ENCODE measurements at regions not wholly inside any gene's neighbourhood (a gene's known extent, or its start where the extent isn't known, plus 50 kb on each side); places are given as distances from the start of the nearest gene placed in this dataset.

DNA sequence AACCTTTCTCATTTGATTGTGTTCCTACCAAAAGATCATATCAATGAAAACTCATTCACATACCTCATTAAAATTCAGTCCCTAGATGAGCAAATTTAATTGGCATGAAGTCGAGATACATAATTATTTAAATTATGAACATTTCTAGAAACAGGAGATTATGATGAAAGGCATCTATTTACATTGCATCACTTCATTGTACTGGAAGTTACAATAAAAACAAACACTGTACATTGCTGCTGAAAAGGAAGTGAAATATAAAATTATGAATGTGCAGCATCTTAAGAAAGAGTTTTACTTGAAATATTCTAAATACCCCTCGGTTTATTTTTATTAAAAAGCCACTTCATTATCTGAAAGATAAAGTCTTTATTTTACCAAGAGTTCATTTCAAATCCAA, 163.4 kb upstream of the ZNF385D start:
- POLR2A ChIA-PET, result no interaction called here
- Histone ChIP-seq H3K9me3 (ENCODE audit: control insufficient read depth, insufficient read depth, low read depth, low read length) (no peaks in the 10 kb centered on the region), H3K36me3 (ENCODE audit: control insufficient read depth in 2 of 2, insufficient read depth in 1 of 2, low read length in 2 of 2) (no peaks in the 10 kb centered on the region), H3K4me3 (ENCODE audit: low read depth, low read length) (no peak overlapping the region), H3K27ac (ENCODE audit: extremely low read depth, low read depth, low read length) (no peak overlapping the region), H3K4me1 (ENCODE audit: control insufficient read depth, insufficient read depth, low read length) (no peaks in the 10 kb centered on the region)
- TF ChIP-seq, protein P1, sequence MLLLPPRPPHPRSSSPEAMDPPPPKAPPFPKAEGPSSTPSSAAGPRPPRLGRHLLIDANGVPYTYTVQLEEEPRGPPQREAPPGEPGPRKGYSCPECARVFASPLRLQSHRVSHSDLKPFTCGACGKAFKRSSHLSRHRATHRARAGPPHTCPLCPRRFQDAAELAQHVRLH (tag by site-specific recombination; IDR thresholded peaks at IDR 0.05), result no peak
- TF ChIP-seq, protein P2, sequence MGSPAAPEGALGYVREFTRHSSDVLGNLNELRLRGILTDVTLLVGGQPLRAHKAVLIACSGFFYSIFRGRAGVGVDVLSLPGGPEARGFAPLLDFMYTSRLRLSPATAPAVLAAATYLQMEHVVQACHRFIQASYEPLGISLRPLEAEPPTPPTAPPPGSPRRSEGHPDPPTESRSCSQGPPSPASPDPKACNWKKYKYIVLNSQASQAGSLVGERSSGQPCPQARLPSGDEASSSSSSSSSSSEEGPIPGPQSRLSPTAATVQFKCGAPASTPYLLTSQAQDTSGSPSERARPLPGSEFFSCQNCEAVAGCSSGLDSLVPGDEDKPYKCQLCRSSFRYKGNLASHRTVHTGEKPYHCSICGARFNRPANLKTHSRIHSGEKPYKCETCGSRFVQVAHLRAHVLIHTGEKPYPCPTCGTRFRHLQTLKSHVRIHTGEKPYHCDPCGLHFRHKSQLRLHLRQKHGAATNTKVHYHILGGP (tag by site-specific recombination; IDR thresholded peaks at IDR 0.05), result no peak
- TF ChIP-seq MZF1 (tag by site-specific recombination; IDR thresholded peaks at IDR 0.05; ENCODE audit: borderline replicate concordance), result no peak
- TF ChIP-seq ZNF114 (tag by site-specific recombination; IDR thresholded peaks at IDR 0.05), result no peak
- TF ChIP-seq, protein P3, sequence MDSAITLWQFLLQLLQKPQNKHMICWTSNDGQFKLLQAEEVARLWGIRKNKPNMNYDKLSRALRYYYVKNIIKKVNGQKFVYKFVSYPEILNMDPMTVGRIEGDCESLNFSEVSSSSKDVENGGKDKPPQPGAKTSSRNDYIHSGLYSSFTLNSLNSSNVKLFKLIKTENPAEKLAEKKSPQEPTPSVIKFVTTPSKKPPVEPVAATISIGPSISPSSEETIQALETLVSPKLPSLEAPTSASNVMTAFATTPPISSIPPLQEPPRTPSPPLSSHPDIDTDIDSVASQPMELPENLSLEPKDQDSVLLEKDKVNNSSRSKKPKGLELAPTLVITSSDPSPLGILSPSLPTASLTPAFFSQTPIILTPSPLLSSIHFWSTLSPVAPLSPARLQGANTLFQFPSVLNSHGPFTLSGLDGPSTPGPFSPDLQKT (IDR thresholded peaks at IDR 0.05; ENCODE audit: borderline replicate concordance, low read depth, low read length), result no peak
- TF ChIP-seq SP2 (tag by site-specific recombination; IDR thresholded peaks at IDR 0.05), result no peak
- no peak for TF ChIP-seq ZNF391 (tag by site-specific recombination; IDR thresholded peaks at IDR 0.05; ENCODE audit: borderline replicate concordance, low read depth)
- TF ChIP-seq ZNF664 (tag by site-specific recombination; IDR thresholded peaks at IDR 0.05), result no peak
- no peak for TF ChIP-seq ZNF791 (tag by site-specific recombination; IDR thresholded peaks at IDR 0.05)
- no peak for TF ChIP-seq ZNF394 (tag by site-specific recombination; IDR thresholded peaks at IDR 0.05; ENCODE audit: borderline replicate concordance)
- TF ChIP-seq ZNF843 (tag by site-specific recombination; IDR thresholded peaks at IDR 0.05), result no peak
- no peak for TF ChIP-seq ZNF302 (tag by site-specific recombination; IDR thresholded peaks at IDR 0.05; ENCODE audit: low read depth)
- TF ChIP-seq ZNF350 (tag by site-specific recombination; IDR thresholded peaks at IDR 0.05), result no peak
- no peak for TF ChIP-seq ZNF76 (tag by site-specific recombination; IDR thresholded peaks at IDR 0.05; ENCODE audit: borderline replicate concordance, low read depth)
- TF ChIP-seq, protein P4, sequence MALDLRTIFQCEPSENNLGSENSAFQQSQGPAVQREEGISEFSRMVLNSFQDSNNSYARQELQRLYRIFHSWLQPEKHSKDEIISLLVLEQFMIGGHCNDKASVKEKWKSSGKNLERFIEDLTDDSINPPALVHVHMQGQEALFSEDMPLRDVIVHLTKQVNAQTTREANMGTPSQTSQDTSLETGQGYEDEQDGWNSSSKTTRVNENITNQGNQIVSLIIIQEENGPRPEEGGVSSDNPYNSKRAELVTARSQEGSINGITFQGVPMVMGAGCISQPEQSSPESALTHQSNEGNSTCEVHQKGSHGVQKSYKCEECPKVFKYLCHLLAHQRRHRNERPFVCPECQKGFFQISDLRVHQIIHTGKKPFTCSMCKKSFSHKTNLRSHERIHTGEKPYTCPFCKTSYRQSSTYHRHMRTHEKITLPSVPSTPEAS (tag by site-specific recombination; IDR thresholded peaks at IDR 0.05), result no peak
- CTCF ChIA-PET, result interaction anchor here (0.7 kb wide), 1 partner anchor 13 kb away, joined by 3 read pairs; no protein-coding TSS in a partner anchor

DNA sequence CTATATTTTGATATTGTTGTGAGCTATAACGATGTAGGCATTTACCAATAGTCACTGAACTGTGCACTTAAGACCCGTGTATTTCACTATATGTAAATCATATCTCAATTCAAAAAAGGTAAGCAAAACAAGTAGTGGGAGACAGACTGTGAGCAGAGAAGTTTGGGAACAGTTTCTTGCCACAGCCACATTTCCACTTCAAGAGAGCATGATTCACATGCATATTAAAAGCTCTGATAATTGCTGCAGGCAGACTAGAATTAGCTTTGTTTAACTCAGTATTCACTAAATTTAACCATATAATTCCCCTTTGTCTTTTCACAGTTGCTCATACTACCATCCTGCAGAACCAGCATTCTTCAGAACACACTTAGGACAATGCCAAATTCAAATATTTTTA, 168.4 kb upstream of the ZNF385D start:
- Histone ChIP-seq H3K27ac (ENCODE audit: extremely low read depth, low read depth, low read length) (no peak overlapping the region), H3K9me3 (ENCODE audit: control insufficient read depth, insufficient read depth, low read depth, low read length) (no peaks in the 10 kb centered on the region), H3K4me3 (ENCODE audit: low read depth, low read length) (no peak overlapping the region), H3K4me1 (ENCODE audit: control insufficient read depth, insufficient read depth, low read length) (no peaks in the 10 kb centered on the region), H3K36me3 (ENCODE audit: control insufficient read depth in 2 of 2, insufficient read depth in 1 of 2, low read length in 2 of 2) (no peaks in the 10 kb centered on the region)
- POLR2A ChIA-PET, result no interaction called here
- CTCF ChIA-PET, result no interaction called here
- no peak for TF ChIP-seq ZNF341 (tag by site-specific recombination; IDR thresholded peaks at IDR 0.05; ENCODE audit: low read depth)
- TF ChIP-seq ZNF184 (tag by site-specific recombination; IDR thresholded peaks at IDR 0.05), result no peak
- TF ChIP-seq ZNF394 (tag by site-specific recombination; IDR thresholded peaks at IDR 0.05; ENCODE audit: borderline replicate concordance), result no peak
- no peak for TF ChIP-seq ZNF530 (tag by site-specific recombination; IDR thresholded peaks at IDR 0.05; ENCODE audit: low read depth)
- no peak for TF ChIP-seq ZNF654 (tag by site-specific recombination; IDR thresholded peaks at IDR 0.05; ENCODE audit: low read depth)
- TF ChIP-seq ZNF596 (tag by site-specific recombination; IDR thresholded peaks at IDR 0.05), result no peak
- TF ChIP-seq ZNF792 (tag by site-specific recombination; IDR thresholded peaks at IDR 0.05), result no peak
- TF ChIP-seq, protein P5, sequence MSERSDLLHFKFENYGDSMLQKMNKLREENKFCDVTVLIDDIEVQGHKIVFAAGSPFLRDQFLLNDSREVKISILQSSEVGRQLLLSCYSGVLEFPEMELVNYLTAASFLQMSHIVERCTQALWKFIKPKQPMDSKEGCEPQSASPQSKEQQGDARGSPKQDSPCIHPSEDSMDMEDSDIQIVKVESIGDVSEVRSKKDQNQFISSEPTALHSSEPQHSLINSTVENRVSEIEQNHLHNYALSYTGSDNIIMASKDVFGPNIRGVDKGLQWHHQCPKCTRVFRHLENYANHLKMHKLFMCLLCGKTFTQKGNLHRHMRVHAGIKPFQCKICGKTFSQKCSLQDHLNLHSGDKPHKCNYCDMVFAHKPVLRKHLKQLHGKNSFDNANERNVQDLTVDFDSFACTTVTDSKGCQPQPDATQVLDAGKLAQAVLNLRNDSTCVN (tag by site-specific recombination; optimal IDR thresholded peaks at IDR 0.05), result no peak
- TF ChIP-seq HOXA7 (CRISPR knock-in tag; IDR thresholded peaks at IDR 0.05; ENCODE audit: borderline replicate concordance), result no peak
- TF ChIP-seq ZNF585B (tag by site-specific recombination; IDR thresholded peaks at IDR 0.05), result no peak
- no peak for TF ChIP-seq ZBTB20 (tag by site-specific recombination; IDR thresholded peaks at IDR 0.05)
- TF ChIP-seq ZNF600 (tag by site-specific recombination; IDR thresholded peaks at IDR 0.05), result no peak
- TF ChIP-seq ZSCAN30 (tag by site-specific recombination; IDR thresholded peaks at IDR 0.05), result no peak
- no peak for TF ChIP-seq ZNF274 (IDR thresholded peaks at IDR 0.05; ENCODE audit: low read length)
- no peak for TF ChIP-seq ZNF274 (tag by site-specific recombination; IDR thresholded peaks at IDR 0.05; ENCODE audit: borderline replicate concordance)
- TF ChIP-seq, protein P3 (IDR thresholded peaks at IDR 0.05; ENCODE audit: borderline replicate concordance, low read depth, low read length), result no peak

Data from HEK293 (cell line).